B cell (primary cell): ENCODE measurements at regions not wholly inside any gene's neighbourhood (a gene's known extent, or its start where the extent isn't known, plus 50 kb on each side); places are given as distances from the start of the nearest gene placed in this dataset.

Experiments
- CTCF ChIP-seq: fragments of 200-600 bp; IDR thresholded peaks from one replicate; pipeline ENCODE4 v1.8.0; 2022; ENCODE audit warnings: antibody characterized with exemption, mild to moderate bottlenecking
- EZH2 ChIP-seq: IDR thresholded peaks from 2 replicates; pipeline ENCODE4 v1.6.1; 2012; ENCODE audit warnings: borderline replicate concordance, low read depth, mild to moderate bottlenecking, moderate library complexity, low read length; ENCODE audit not compliant: insufficient read depth, poor library complexity, severe bottlenecking

GRCh38 chr5:160935776-160936175, 83.8 kb upstream of the ATP10B start:
- TF ChIP-seq CTCF (no peak), EZH2 (no peak)
